Esophagus muscularis mucosa (tissue), 4 donors: ENCODE measurements at regions not wholly inside any gene's neighbourhood (a gene's known extent, or its start where the extent isn't known, plus 50 kb on each side); places are given as distances from the start of the nearest gene placed in this dataset.

Source experiments
- EP300 ChIP-seq: sonication (generic); formaldehyde crosslinking; IDR thresholded peaks from one replicate; pipeline ENCODE4 v1.6.1; 2017; ENCODE audit warnings: antibody characterized with exemption
- POLR2A ChIP-seq: fragments of 450-650 bp; IDR thresholded peaks from one replicate; pipeline ENCODE4 v1.6.1; 2017; ENCODE audit warnings: antibody characterized with exemption, moderate library complexity, mild to moderate bottlenecking, low read depth
- POLR2AphosphoS5 ChIP-seq, 2 donors: sonication (generic); formaldehyde crosslinking; IDR thresholded peaks; one replicate each; pipeline ENCODE4 v1.6.1; 2017; ENCODE audit warnings: antibody characterized with exemption in 2 of 2
- TF ChIP-seq, protein P1 (sequence below), 3 experiments: fragments of 200-600 bp in 2 of 3; fragments of 450-650 bp in 1 of 3; sonication (generic) in 2 of 3; IDR thresholded peaks; one replicate each; pipeline ENCODE4 v1.5.1; 2017 to 2019; ENCODE audit warnings: antibody characterized with exemption in 3 of 3, mild to moderate bottlenecking in 2 of 3, moderate library complexity in 1 of 3

DNA sequence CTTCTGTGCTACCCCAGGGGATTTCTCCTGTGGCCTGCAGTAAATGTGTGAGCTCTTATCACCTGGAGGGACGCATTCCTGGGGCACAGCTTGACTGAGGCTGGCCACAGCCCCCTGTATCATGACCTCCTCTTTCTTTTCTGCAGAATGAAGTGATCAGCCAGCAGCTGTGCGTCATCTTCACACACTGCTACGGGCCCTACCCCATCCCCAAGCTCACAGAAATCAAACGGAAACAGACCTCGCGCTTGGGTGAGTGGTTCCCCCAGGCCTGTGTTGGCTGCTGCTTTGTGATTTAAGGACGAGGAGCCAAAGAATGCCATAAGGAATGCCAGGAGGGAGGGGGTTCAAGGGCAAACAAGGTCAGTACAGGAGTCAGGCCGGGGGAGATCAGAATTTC is 50.5 kb upstream of the PWP1 start:
- TF ChIP-seq EP300 (no peak), POLR2A (no peak), POLR2AphosphoS5 (IDR thresholded peaks at IDR 0.05) (no peak)
- TF ChIP-seq, protein P1, sequence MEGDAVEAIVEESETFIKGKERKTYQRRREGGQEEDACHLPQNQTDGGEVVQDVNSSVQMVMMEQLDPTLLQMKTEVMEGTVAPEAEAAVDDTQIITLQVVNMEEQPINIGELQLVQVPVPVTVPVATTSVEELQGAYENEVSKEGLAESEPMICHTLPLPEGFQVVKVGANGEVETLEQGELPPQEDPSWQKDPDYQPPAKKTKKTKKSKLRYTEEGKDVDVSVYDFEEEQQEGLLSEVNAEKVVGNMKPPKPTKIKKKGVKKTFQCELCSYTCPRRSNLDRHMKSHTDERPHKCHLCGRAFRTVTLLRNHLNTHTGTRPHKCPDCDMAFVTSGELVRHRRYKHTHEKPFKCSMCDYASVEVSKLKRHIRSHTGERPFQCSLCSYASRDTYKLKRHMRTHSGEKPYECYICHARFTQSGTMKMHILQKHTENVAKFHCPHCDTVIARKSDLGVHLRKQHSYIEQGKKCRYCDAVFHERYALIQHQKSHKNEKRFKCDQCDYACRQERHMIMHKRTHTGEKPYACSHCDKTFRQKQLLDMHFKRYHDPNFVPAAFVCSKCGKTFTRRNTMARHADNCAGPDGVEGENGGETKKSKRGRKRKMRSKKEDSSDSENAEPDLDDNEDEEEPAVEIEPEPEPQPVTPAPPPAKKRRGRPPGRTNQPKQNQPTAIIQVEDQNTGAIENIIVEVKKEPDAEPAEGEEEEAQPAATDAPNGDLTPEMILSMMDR (IDR thresholded peaks at IDR 0.05): no peak
